Vagina (tissue), 2 donors: ENCODE measurements at regions not wholly inside any gene's neighbourhood (a gene's known extent, or its start where the extent isn't known, plus 50 kb on each side); places are given as distances from the start of the nearest gene placed in this dataset.

ENCODE experiments used
- POLR2A ChIP-seq, 2 donors: fragments of 450-650 bp; IDR thresholded peaks; one replicate each; pipeline ENCODE4 v1.6.1; 2017; ENCODE audit warnings: antibody characterized with exemption in 2 of 2, mild to moderate bottlenecking in 2 of 2, moderate library complexity in 2 of 2
- POLR2AphosphoS5 ChIP-seq, 2 donors: sonication (generic); formaldehyde crosslinking; IDR thresholded peaks; one replicate each; pipeline ENCODE4 v1.9.0; 2017; ENCODE audit warnings: antibody characterized with exemption in 2 of 2, mild to moderate bottlenecking in 2 of 2, low read depth in 1 of 2; ENCODE audit not compliant: insufficient read depth in 1 of 2
- TF ChIP-seq, protein P1 (sequence below), 3 experiments: fragments of 450-650 bp in 2 of 3; fragments of 200-600 bp in 1 of 3; sonication (generic) in 1 of 3; IDR thresholded peaks; one replicate each; pipeline ENCODE4 v1.5.1; 2017 to 2019; ENCODE audit warnings: antibody characterized with exemption in 3 of 3, mild to moderate bottlenecking in 2 of 3, moderate library complexity in 2 of 3

DNA sequence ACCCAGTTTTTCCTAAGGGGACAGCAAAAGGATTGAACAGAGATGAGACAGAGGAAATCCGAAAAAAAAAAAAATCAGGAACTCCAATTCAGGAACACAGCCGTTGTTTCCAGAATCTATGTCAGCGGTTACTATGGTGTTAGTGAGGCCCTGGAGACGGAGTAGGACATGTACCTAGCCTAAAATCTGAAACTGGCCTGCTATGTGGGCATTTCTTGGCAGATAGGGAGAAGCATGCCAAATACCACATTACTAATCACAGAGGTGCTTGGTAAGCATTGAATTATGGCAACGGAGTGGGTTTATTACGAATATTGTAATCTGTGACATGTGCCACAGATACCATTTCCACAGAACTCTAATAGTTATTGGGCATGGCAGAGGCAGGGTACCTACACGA is 530.6 kb downstream of the CCDC85A start:
- TF ChIP-seq, protein P1, sequence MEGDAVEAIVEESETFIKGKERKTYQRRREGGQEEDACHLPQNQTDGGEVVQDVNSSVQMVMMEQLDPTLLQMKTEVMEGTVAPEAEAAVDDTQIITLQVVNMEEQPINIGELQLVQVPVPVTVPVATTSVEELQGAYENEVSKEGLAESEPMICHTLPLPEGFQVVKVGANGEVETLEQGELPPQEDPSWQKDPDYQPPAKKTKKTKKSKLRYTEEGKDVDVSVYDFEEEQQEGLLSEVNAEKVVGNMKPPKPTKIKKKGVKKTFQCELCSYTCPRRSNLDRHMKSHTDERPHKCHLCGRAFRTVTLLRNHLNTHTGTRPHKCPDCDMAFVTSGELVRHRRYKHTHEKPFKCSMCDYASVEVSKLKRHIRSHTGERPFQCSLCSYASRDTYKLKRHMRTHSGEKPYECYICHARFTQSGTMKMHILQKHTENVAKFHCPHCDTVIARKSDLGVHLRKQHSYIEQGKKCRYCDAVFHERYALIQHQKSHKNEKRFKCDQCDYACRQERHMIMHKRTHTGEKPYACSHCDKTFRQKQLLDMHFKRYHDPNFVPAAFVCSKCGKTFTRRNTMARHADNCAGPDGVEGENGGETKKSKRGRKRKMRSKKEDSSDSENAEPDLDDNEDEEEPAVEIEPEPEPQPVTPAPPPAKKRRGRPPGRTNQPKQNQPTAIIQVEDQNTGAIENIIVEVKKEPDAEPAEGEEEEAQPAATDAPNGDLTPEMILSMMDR (IDR thresholded peaks at IDR 0.05): no peak
- TF ChIP-seq POLR2A (IDR thresholded peaks at IDR 0.05) (no peak), POLR2AphosphoS5 (IDR thresholded peaks at IDR 0.05; ENCODE audit: insufficient read depth in 1 of 2, low read depth in 1 of 2) (no peak)
